Common myeloid progenitor, CD34-positive (primary cell): ENCODE measurements at regions not wholly inside any gene's neighbourhood (a gene's known extent, or its start where the extent isn't known, plus 50 kb on each side); places are given as distances from the start of the nearest gene placed in this dataset.

Experiments
- CTCF ChIA-PET: fragments of 350-600 bp; sonication (Branson Sonifier 250); formaldehyde crosslinking; loops from one replicate; lab custom pipeline; 2021; ENCODE audit warnings: antibody characterized with exemption; lab: Charles Lee
- POLR2A ChIA-PET: fragments of 350-600 bp; sonication (Branson Sonifier 250); formaldehyde crosslinking; loops from one replicate; lab custom pipeline; 2021; ENCODE audit warnings: antibody characterized with exemption; lab: Charles Lee
- DNase-seq, 3 donors: peaks; one replicate each; pipeline versions ENCODE4 v3.0.0 to v3.0.0-alpha.2; 2013
- H3K27ac ChIP-seq, 2 experiments: 1 replicate in 1 of 2; 2 replicates in 1 of 2; pipeline ENCODE4 v1.7.0; 2013; ENCODE audit warnings: inconsistent platforms in 2 of 2, low read length in 2 of 2, mild to moderate bottlenecking in 2 of 2, low read depth in 1 of 2, moderate library complexity in 1 of 2; ENCODE audit not compliant: severe bottlenecking in 2 of 2, insufficient read depth in 1 of 2, poor library complexity in 1 of 2
- H3K27me3 ChIP-seq, 5 experiments: replicated peaks in 2 of 5; 1 replicate in 3 of 5; 2 replicates in 2 of 5; pipeline versions ENCODE4 v1.6.1 to v1.7.0; 2013; ENCODE audit warnings: low read length in 4 of 5, mild to moderate bottlenecking in 2 of 5, moderate library complexity in 2 of 5, inconsistent platforms in 1 of 5; ENCODE audit not compliant: insufficient read depth in 5 of 5, control insufficient read depth in 4 of 5
- H3K36me3 ChIP-seq, 4 experiments: 1 replicate in 2 of 4; 2 replicates in 2 of 4; pipeline versions ENCODE4 v1.6.1 to v1.7.0; 2013; ENCODE audit warnings: low read length in 3 of 4, control low read depth in 1 of 4, mild to moderate bottlenecking in 1 of 4; ENCODE audit not compliant: control insufficient read depth in 4 of 4, insufficient read depth in 4 of 4
- H3K4me1 ChIP-seq, 4 experiments: 1 replicate in 3 of 4; 2 replicates in 1 of 4; pipeline versions ENCODE4 v1.6.1 to v1.7.1; 2013; ENCODE audit warnings: low read length in 3 of 4, mild to moderate bottlenecking in 3 of 4, control low read depth in 1 of 4, inconsistent platforms in 1 of 4, moderate library complexity in 1 of 4; ENCODE audit not compliant: control insufficient read depth in 4 of 4, insufficient read depth in 4 of 4; ENCODE audit errors: control extremely low read depth in 1 of 4
- H3K4me3 ChIP-seq, 7 experiments: 1 replicate in 4 of 7; 2 replicates in 3 of 7; pipeline versions ENCODE4 v1.5.1 to v1.7.0; 2013; ENCODE audit warnings: mild to moderate bottlenecking in 7 of 7, low read length in 6 of 7, moderate library complexity in 6 of 7, inconsistent platforms in 2 of 7, low read depth in 2 of 7, control low read depth in 1 of 7; ENCODE audit not compliant: insufficient read depth in 4 of 7, control insufficient read depth in 1 of 7; ENCODE audit errors: extremely low read depth in 1 of 7
- H3K9me3 ChIP-seq, 5 experiments: 1 replicate in 4 of 5; 2 replicates in 1 of 5; pipeline versions ENCODE4 v1.6.1 to v1.7.1; 2013; ENCODE audit warnings: low read length in 4 of 5, mild to moderate bottlenecking in 2 of 5, inconsistent platforms in 1 of 5, low read depth in 1 of 5, moderate library complexity in 1 of 5; ENCODE audit not compliant: control insufficient read depth in 4 of 5, insufficient read depth in 2 of 5; ENCODE audit errors: control extremely low read depth in 1 of 5
- WGBS: methylation state at CpG from one replicate; pipeline ENCODE4 v1.1.5; 2013; ENCODE audit not compliant: insufficient coverage; 5-methylcytosine and 5-hydroxymethylcytosine counted together

DNA sequence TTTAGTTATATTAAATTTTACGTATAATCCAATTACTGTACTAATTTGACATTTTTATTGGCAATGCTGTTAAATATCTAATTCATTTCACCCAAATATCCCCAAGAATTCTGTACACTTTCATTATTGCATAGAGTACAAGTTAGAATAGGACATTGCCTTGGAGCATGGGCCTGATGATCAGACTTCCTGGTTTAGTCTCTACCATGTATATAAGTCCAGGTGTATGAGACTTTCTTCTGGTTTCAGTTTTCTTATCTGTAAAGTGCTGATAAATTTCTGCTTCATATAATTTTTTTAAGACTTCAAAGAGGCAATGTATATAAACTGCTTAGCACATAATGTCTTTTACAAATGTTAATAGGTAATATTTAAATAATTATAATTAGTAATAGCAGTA is 179.4 kb downstream of the KLF12 start:
- ChIA-PET POLR2A (no interaction called here), CTCF (no interaction called here)
- no peak overlapping the region for H3K27ac ChIP-seq
- H3K4me3 ChIP-seq: no peak overlapping the region
- no peak for DNase-seq
- H3K4me1 ChIP-seq: peaks cover 0 to 6% (median 3%) of the 10 kb centered on the region in 4 experiments
- H3K27me3 ChIP-seq: no peaks in the 10 kb centered on the region
- no CpG with 5 or more reads among the region's 1 CpG for WGBS
- no peaks in the 10 kb centered on the region for H3K36me3 ChIP-seq
- no peaks in the 10 kb centered on the region for H3K9me3 ChIP-seq

DNA sequence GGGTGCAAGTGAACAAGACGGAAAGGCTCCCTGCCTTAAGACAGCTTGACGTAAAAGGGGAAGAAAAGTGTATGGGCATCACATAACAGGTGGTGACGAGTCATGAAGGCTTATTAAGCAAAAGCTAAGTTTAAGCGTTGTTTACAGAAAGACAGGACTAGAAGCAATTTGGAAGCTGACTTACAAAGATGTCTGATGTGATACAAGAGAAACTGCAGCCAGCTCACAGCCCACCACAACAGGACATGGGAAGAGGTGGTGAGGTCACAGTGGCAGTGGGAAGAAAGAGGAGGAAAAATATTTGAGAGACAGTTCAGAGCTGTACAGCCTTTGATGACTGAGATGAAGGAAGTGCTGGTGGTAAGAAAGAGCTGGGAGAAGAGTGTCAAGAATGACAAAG is 181.6 kb downstream of the KLF12 start:
- CTCF ChIA-PET: interaction anchor here (0.7 to 1.5 kb wide), 3 partner anchors 12 to 335 kb away, joined by 3 to 5 read pairs (median 3); no protein-coding TSS in a partner anchor
- POLR2A ChIA-PET: no interaction called here
- 95% methylated on average over 4 of the region's 4 CpGs for WGBS
- peak in 2 of 3 donors; percentile 41 to 56 for DNase-seq
- Histone ChIP-seq H3K4me3 (no peak overlapping the region), H3K36me3 (no peaks in the 10 kb centered on the region), H3K27ac (no peak overlapping the region), H3K9me3 (no peaks in the 10 kb centered on the region), H3K27me3 (no peaks in the 10 kb centered on the region), H3K4me1 (peaks cover 0 to 6% (median 3%) of the 10 kb centered on the region in 4 experiments)

DNA sequence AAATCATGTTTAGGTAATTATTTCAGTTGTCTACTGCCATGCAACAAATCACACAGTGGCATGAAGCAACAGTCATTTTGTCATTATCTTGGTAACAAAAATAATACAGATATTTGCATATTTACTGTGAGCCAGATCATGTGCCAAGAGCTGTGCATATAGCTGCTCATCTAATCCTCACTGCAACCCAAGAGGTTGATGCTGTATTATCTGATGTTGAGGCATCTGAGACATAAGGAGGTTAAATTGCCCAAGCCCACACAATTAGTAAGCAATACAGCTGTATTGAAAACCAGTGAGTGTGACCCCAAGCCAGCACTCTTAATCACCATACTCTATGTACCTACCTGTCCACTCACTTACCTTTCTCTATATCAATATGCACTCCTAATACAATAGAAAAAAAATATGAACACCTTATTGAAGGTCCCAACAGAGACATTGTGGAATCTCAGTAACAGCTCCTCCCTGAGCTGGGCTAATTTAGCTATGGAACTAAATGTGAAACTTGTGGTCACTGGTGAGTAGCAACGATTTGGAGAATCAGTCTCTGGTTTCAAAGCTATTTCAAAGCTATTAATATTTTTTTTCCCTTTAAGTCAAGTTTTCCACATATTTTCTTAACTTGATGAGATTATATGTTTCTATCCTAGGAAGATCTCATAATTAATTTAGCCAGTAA is 185.2 kb downstream of the KLF12 start:
- ChIA-PET POLR2A (interaction anchor here (0.5 kb wide), 1 partner anchor 182 kb away, joined by 3 read pairs; no protein-coding TSS in a partner anchor), CTCF (no interaction called here)
- no CpG with 5 or more reads among the region's 1 CpG for WGBS
- no peak for DNase-seq
- peaks cover 0 to 6% (median 3%) of the 10 kb centered on the region in 4 experiments for H3K4me1 ChIP-seq
- H3K36me3 ChIP-seq: no peaks in the 10 kb centered on the region
- H3K4me3 ChIP-seq: no peak overlapping the region
- no peak overlapping the region for H3K27ac ChIP-seq
- H3K27me3 ChIP-seq: no peaks in the 10 kb centered on the region
- no peaks in the 10 kb centered on the region for H3K9me3 ChIP-seq

DNA sequence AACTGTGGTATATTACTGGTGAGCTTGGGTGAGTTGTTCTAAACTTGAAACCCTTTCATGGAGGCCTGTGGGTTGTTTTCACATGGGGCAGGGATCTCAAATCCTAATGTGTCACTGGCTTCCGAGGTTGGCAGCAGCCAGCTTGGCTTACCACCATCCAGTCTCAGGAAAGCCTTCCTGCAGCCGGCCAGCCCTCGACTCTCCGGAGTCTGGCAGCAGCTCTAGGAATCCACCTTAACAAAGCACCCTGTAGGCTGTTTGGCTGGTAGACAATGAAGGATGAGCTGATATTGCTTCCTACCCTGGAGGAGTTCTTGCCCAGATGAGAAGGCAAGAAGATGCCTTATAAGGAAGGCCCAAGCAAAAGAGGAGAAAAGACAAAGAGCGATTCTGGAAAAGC is 188.3 kb downstream of the KLF12 start:
- ChIA-PET POLR2A (no interaction called here), CTCF (interaction anchor here (1.3 to 2.0 kb wide), 2 partner anchors 341 to 1273 kb away, joined by 5 read pairs; no protein-coding TSS in a partner anchor)
- no peaks in the 10 kb centered on the region for H3K4me1 ChIP-seq
- WGBS: no CpG with 5 or more reads among the region's 5 CpGs
- H3K9me3 ChIP-seq: no peaks in the 10 kb centered on the region
- DNase-seq: no peak
- H3K27me3 ChIP-seq: no peaks in the 10 kb centered on the region
- H3K27ac ChIP-seq: no peak overlapping the region
- H3K36me3 ChIP-seq: peaks cover 0 to 5% (median 1%) of the 10 kb centered on the region in 4 experiments
- no peak overlapping the region for H3K4me3 ChIP-seq

DNA sequence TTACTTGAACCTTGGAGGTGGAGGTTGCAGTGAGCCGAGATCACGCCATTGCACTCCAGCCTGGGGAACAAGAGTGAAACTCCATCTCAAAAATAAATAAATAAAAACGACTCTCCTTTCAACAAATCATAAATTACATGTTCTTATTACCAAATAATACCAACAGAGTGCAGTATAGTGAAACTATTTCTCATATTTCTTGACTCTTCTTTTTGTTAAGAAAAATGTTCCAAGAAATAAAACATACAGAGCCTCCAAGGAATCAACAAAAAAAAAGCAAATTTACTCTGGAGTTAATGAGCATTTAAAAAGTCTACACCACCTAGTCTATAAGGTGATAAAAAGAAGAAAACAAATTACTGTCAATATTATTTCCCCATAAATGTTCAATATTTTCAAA is 188.8 kb downstream of the KLF12 start:
- Histone ChIP-seq H3K4me1 (no peaks in the 10 kb centered on the region), H3K27ac (no peak overlapping the region), H3K27me3 (no peaks in the 10 kb centered on the region), H3K9me3 (no peaks in the 10 kb centered on the region), H3K4me3 (no peak overlapping the region), H3K36me3 (peaks cover 0 to 5% (median 1%) of the 10 kb centered on the region in 4 experiments)
- no CpG with 5 or more reads among the region's 3 CpGs for WGBS
- ChIA-PET POLR2A (no interaction called here), CTCF (interaction anchor here (1.3 to 2.0 kb wide), 2 partner anchors 341 to 1274 kb away, joined by 5 read pairs; no protein-coding TSS in a partner anchor)
- DNase-seq: peak in 1 of 3 donors; percentile 16

DNA sequence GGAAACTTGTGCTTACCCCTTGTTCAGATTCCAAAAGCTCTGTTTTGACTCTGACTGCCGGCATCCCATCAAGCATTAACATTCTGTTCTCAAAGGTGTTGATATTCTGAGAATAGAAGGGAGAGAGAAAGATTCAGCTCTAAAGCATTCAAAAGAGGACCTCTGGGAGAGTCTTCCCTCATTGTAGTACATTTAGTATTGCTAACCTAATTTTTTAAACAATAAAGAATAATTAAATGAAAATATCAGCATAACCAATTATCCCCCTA is 190.3 kb downstream of the KLF12 start:
- ChIA-PET POLR2A (no interaction called here), CTCF (no interaction called here)
- no peak overlapping the region for H3K27ac ChIP-seq
- no peaks in the 10 kb centered on the region for H3K9me3 ChIP-seq
- no peak for DNase-seq
- no peak overlapping the region for H3K4me3 ChIP-seq
- no peaks in the 10 kb centered on the region for H3K4me1 ChIP-seq
- H3K27me3 ChIP-seq: no peaks in the 10 kb centered on the region
- WGBS: no CpG with 5 or more reads among the region's 1 CpG
- H3K36me3 ChIP-seq: peaks cover 0 to 5% (median 1%) of the 10 kb centered on the region in 4 experiments

DNA sequence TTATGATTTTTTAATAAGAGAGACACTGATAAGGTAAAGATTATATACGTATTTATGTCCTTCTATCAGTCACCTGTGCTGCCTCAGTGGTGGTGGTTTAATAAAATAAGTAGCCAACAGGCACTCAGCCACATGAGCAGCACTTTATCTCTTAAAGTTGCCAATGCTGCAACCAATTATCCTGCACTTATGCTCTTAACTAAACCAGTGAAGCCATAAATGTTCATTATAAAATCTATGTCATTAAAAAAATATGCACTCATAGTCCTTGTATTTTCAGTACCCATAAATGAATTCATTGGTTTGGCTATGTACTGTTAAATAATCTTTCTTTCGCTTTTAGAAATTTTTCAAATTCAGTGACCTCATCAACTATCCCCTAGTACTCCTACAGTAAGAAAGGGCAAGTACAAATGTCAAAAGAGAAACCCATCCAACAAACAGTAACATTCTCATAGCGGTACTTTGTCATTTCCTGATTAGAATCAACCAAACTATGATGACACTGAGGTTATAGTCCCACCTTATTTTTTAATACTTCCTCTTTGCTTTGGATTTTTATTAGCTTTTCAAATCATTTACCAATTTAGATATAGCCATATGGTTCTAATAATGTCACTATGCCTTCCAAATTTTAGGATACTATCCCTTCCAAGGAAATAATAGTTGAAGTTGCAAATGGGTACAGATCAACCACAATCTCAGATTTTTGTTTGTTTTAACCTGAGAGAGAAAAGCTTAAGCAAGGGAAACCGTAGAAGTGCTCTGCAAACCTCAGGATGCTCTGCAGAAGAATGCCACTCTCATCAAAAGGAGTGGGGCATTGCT is 190.9 kb downstream of the KLF12 start:
- H3K4me3 ChIP-seq: no peak overlapping the region
- no peaks in the 10 kb centered on the region for H3K9me3 ChIP-seq
- no peaks in the 10 kb centered on the region for H3K4me1 ChIP-seq
- no peak overlapping the region for H3K27ac ChIP-seq
- WGBS: 91% methylated on average over 3 of the region's 4 CpGs
- peak in 2 of 3 donors; percentile 42 to 48 for DNase-seq
- peaks cover 0 to 5% (median 1%) of the 10 kb centered on the region in 4 experiments for H3K36me3 ChIP-seq
- ChIA-PET CTCF (interaction anchor here (1.3 kb wide), 1 partner anchor 345 kb away, joined by 3 read pairs; no protein-coding TSS in a partner anchor), POLR2A (no interaction called here)
- no peaks in the 10 kb centered on the region for H3K27me3 ChIP-seq
